SKM-1 treated with dmso at 0.1 percent for 144 hours (cell line): ENCODE measurements at regions not wholly inside any gene's neighbourhood (a gene's known extent, or its start where the extent isn't known, plus 50 kb on each side); places are given as distances from the start of the nearest gene placed in this dataset.

Experiments
- DNase-seq: peaks from one replicate; lab custom pipeline; 2025; ENCODE audit not compliant: unreplicated experiment; lab: John Stamatoyannopoulos, UW

DNA sequence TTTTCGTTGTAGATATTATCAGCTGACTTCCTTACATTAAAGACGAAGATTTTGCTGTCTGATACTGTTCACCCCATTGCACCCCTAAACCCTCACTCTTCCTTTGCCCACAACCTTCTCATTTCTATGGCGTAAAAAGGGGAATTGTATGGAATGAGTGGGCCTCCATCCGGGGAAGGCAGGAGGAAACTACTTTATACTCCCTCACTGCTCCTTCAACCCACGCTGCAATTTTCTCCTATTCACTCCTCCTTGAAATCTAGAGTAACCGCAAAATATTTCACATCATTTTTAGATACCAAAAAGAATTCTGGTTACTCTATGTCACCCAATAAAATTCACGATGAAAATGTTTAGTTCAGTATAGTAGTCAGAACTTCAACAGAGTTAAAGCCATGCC lies 330.8 kb downstream of the DIRAS2 start:
- DNase-seq, result no peak

DNA sequence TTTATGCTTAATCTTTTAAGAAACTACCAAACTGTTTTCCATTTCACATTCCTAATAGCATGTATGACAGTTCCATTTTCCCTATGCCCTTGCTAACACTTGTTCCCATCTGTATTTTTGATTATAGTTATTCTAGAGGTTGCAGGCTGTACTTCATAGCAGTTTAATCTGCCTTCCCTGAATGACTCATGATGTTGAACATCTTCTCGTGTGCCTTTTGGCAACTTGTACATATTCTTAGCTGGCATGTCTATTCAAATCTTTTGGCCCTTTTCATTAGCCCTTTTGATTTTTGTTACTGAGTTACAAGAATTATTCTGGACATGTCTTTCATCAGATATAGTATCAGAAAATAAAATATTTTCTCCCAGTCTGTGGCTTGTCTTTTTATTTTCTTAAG lies 320.3 kb downstream of the DIRAS2 start:
- no peak for DNase-seq

DNA sequence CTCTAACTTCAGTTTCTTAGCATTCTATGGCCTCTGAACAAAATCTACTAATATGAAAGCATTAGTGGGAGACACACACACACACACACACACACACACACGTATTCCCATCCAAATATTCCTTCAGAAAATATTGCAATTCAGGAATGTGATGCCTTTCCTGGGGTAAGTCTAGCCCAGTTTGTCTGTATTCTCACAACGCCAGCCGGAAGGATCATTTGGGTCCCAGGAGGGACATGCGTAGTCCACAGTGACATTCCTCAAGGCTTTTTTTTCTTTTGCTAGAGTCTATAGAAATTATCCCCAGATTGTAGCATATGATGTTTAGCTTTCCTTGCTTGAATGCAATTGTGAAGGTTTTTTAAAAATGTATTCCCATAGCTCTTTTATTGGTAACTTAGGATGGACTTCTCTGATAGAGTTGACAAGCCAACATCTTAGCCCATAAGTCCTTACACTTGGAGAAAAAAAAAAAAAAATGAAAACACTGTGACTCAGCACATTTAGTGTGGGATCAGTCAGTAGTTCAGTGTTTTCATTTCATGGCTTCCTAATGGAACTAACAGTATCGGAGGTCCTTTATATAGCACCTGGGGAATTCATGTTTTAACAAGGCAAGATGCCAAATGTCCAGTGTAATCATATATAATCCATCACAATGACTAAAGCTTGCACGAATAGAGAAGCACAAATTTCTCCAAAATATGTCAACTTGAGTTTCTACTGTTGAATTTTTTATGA lies 316.5 kb downstream of the DIRAS2 start:
- DNase-seq, result no peak

DNA sequence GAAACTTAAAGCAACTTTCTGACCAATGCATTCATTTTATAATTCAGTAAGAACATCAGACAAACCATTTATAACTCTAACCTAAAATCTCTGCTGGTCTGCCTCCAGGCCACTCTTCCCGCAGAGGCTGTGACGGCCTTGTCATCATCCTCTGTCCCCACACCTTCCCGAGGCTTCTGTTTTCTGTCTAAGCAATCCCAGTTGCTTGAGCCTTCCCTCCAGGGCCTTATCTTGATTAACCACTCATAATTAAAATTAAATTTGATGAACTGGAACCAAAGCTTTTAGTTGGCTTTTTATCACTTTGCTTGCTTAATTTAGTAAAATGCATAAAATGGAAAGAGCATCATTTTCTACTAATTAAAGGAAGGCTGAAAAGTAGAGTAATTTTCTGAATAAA lies 312.4 kb downstream of the DIRAS2 start:
- no peak for DNase-seq

DNA sequence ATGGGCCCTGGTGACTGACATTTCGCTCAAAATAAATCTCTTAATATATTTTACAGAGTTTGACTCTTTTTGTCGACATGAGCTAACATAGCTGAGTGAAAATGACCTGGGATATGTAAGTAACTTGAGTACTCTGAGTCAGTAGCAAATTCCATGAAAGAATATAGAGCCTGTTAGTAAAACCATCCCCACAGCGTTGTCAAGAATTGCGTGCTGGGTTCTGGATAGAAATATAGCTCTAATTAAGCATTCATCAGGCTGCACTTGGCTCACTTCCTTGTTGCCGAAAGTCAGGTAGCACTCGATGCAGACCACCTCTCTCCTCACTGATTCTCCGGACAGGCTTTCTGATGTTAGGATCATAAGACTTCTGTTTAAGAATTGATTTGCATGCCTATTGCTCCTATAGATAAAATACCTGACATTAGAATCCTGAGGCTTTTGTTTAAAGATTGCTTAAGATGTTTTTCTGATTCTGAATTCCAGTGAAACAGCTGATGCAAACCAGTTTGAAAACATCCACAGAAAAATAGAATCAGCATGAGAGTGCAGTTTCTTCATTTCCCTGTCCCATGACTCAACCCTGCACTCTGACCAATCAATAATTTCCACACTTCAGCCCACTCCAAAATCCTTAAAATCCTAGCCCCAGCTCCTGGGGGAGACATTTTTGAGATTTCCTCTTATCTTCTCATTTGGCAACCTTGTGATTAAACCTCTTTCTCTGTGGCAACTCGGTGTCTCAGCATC lies 310.6 kb downstream of the DIRAS2 start:
- no peak for DNase-seq

DNA sequence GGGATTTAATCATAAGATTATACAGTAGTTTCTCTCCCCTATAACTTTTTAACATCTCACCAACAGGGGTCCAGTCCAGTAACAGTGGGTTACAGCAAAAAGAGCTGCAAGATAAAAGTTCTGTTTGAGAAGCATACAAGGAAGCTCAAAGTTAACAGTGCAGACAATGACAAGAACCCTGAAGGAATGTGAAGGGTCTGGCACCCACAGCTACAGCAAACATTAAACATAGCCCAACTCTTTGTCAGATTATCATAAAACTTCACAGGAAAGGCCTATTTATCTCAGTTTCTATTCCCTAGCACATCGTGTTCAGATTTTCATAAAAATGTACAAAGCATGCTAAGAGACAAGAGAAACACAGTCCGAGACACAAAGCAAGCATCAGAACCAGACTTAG lies 309.4 kb downstream of the DIRAS2 start:
- no peak for DNase-seq

DNA sequence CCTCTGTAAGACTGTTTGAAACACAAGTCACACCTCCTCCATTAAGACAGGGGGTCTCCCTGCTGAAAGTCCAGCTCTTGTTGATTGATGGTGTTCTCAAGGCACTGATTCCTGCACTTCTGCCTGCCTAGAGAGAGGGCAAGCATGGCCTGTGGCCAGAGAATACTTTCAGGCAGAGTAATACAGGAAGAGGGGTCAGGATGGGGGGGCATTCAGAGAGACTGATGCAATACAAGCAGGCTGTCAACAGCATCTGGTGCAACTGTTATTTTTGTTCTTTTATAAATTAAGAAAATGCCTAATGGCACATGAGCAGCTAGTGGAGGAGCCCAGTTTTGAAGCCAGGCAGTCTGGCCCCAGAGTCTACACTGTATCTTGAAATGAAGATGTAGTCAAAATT lies 302.2 kb downstream of the DIRAS2 start:
- no peak for DNase-seq

DNA sequence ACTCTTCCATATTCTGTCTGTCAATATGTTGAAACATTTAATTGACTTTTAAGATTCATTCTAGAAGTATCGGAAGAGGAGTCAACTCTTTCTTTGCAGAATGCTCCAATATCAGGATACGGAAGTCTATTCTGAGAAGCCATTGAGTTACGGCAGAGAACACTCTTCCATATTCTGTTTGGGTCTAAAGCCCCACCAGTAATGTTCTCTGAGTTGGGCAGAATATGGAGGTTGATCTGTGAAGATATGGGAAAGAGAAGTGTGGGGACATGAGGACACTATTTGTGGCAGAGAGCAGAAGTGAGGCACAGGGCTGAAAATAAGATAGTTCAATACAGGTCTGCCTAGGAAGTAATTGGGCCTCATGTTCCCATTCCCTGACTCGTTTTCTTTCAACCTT lies 300.0 kb downstream of the DIRAS2 start:
- no peak for DNase-seq

DNA sequence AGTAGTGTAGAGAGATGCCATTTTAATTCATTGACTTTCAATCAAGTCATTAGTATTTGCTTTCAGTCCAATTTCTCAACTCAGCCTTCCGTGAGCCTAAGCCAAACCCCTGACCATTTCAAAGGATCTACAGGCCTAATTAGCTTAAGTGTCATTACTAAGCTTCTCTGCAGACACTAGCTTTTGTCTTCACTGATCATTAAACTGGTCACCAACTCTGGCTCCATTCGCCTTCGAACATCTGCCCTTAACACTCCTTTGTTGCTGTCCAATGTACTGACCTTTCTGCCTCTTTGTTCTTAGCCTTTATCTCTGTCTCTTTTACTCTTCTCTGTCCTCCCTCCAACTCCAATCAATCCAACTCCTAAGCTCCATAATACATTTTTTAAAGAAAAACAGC lies 299.3 kb downstream of the DIRAS2 start:
- no peak for DNase-seq

DNA sequence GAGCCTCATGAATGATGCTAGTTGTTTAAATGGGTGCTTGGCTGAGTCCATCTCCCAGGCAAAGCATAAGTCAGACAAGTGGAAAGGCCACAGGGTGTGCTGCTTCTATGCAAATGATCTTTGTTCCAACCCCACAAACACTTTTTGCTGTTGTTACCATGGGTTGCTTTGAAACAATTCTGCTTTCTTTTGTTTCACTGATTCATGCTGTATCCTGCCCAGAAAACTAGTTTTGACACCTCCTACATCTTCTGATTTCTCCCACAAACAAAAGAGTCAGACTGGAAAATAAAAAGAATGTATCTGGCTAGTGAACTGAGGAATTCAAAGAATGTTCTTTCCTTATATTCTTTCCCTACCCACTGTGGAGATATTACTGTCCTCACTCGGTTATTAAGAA lies 298.6 kb downstream of the DIRAS2 start:
- DNase-seq, result no peak

DNA sequence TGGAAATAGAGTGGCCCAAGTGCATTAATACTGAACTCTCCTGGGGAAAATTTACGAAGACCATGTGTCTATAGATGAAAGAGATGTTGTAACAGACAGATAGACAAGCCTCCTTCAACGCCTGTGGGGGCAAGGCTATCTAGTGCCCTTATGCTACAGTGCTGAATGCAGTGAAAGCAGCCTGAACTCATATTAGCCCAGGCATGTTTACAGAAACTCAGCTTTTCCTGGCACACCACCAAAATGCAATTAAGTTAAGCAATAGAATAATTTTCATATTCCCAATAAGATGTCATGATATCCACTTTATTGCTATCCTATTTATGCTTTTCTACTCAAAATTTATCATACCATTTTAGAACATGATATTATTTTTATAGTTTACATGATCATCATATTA lies 277.0 kb downstream of the DIRAS2 start:
- DNase-seq, result no peak

DNA sequence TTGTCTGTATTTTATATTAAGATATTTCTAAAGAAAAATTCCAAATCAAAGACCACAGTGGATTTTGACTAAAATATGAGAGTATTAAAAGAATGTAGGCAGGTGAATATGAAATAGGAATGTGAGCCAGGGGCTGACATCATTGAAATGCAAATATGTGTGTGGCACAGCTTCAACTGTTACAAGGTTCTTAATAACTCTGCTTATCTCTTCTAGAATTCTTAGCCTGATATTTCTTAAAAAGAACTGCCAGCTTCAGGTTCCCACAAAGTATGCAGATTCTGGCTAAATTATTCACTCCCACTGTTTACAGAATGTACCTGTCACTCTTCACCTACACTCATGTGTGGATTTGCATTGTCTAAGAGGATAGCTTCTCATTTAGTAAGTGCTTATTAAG lies 274.4 kb downstream of the DIRAS2 start:
- no peak for DNase-seq

DNA sequence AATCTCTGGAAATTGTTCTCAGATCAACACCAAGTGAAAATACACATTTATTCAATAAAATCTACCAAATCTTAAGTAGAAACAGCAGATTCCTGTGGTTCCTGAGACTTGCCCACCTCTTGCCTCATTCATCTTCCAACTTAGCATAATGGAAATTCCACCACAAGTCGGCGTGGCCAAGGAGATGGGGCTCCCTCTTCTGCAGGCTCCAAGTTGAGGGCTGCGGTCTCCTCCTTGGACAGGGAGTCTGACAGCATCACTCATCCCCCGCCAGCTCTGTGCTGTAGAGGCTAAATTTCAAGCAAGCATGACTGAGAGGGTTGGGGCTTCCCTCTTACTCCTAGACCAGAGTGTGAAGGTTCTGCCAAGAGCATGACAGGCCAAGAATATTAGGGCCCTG lies 273.7 kb downstream of the DIRAS2 start:
- DNase-seq, result no peak

DNA sequence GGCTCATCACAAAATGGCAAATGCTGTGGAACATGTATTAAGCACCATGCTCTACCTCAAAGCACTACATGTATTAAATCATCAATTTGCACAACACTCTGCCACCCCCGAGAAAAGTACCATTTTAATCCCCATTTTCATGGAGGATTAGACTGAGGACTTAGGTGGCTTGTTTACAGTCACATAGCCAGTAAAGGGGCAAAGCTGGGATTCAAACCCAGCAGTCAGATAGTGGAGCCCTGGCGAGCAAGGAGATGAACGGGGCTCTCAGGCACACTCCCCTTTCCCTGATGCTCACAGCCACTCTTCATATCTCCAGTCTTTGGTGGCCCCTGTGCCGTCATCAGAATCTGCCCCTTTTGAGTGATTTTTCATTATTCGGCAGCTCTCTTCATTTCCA lies 262.9 kb downstream of the DIRAS2 start:
- no peak for DNase-seq

DNA sequence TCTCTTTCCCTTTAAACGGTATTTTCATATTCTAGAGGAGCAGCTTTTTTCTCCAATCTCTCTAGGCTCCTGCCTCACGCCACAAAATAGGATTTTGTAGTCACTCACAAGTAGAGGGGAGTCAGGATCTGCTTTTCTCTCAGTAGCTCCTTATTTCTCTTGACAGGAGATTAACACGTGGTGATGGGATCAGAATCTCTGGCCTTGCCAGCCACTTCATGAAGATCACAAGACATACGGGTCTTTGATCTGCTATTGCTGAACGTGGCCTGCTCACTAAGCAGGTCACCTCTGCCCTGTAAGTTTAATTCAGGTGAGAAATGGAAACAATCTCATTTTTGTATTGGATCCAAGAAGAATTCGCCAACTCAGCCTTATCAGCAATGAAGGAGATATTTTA lies 257.5 kb downstream of the DIRAS2 start:
- no peak for DNase-seq

DNA sequence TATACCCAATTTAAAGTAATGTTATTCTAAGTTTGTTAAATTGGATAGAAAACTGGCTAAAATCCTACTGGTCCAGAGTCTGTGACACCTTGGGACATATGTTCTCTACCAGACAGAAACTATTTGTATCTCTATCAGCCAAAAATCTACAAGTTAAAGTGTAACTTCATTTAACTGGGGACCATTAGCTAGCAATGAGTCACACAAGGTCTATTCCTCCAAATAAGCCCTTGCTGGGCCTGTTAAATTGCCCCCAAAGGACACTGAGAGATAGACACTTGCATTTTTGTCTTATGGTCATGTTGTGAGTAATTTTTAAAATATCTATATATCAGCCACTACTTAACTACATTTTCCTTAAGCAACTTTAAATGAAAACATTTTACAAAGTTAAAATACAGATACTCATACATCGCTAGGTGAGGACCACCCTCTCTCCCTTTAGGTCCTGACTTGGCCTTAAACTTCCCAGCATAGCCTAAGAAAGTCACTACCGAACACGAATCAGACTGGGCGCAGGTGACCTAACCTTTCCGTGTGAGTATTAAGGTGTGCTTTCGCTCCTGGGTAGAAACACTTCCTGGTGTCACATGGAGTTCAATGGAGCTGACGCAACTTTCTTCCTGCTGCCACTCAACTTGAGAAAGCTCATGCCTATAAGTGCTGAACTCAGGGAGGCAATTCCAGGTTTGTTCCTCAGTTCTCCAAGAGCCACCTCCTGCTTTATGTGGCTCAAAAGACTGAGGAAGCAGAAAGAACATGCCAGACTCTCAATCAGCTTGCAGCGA lies 249.1 kb downstream of the DIRAS2 start:
- no peak for DNase-seq

DNA sequence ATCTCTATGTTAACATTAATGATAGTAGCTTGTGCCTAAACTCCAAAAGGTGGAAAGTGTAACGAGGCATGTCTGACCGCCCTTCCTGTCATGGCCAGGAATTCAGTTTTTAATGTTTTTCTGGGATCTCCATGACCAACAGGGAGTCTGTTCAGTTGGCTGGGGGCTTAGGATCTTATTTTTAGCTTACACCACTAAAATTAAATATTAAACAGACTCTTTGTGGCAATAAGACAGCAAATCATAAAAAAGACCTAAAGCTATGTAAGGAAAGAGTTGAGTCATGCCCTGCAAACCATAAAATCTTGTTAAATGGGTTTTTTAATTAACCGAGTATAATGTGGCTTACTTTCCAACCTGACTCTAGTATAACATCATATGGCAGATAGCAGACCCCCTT lies 247.8 kb downstream of the DIRAS2 start:
- no peak for DNase-seq

DNA sequence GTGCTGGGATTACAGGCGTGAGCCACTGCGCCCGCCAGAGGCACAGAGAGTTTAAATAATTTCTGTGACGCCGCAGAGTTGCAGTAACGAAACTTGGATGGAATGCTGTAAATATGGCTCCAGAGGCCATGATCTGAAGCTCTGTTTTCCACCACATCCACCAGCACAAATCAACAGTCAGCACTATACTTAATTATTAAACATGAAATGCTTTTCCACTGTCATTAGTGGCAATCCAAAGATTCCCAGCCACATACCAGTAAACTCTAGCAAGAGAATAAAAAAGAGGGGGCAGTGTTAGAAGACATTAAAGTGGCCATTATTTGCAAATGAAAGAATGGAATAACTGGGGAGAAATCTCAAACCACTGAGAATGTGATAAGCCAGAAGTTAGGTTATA lies 242.5 kb downstream of the DIRAS2 start:
- no peak for DNase-seq

DNA sequence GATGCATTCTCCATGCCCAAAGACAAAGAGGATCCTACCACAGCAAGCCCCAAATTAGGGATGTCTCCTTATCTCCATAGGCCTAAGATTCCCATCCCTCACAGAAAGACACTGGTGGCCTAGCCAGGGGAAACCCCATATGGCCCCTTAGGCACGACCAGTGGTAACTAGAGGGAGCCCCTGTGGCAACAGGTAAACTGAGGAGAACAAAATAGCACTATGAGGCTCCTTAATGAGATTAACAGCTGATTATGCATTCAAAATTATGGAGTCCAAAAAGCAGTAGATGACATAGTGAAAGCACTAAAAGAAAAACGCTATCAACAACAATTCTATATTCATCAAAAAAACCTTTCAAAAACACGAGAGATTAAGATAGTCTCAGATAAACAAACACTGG lies 234.0 kb downstream of the DIRAS2 start:
- no peak for DNase-seq

DNA sequence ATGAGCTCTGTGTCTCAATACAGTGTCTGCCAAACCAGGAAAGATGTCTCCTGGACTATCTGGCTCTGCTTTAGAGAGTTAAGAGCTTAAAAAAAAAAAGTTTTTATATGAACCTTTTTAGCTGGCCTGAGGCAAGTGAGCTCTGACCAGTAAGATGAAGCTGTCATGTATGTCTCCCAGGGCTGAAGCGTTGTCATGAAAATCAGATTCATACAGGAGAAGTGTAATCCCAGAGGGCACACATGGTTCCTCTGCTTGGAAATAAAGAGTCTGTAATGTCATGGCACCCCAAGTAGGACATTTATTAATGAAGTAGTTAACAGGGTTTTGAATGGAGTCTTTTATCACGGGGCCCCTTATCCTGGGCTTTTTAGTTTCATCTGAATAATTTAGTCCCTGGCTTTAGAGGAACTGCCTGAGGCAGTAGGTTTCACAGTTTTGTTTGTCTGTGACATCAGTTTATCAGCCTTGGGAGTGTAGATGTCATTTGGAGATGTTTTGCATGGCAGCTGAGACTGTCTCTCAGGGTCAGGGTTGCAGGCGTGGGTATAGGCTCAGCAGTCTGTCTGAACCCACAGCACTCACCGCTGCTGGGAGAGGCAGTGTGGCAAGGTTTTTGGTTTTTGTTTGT lies 223.3 kb downstream of the DIRAS2 start:
- no peak for DNase-seq

DNA sequence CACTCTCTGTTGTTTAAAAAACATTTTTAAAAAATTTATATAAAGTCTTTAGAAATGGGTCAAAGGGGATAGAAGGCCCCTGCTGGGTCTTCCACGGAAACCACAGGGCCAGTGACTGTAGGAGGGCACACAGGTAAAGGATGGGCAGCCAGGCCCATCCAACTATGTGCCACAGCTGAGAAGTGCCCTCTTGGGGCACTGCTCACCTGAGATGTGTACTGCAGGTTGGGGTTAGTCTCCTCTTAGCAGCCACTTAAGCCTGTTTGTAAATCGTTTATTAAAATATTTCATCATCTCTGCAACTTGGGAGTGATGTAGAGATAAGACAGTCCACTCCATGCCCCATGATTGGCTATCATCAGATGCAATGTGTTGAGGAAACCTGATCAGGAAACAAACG lies 222.4 kb downstream of the DIRAS2 start:
- no peak for DNase-seq
